H1 (cell line): ENCODE measurements at regions not wholly inside any gene's neighbourhood (a gene's known extent, or its start where the extent isn't known, plus 50 kb on each side); places are given as distances from the start of the nearest gene placed in this dataset.

Source experiments
- EGR1 ChIP-seq: IDR thresholded peaks from 2 replicates; pipeline ENCODE4 v1.6.1; 2011; ENCODE audit warnings: low read depth, low read length, borderline replicate concordance
- EP300 ChIP-seq, 2 experiments: IDR thresholded peaks; 1 replicate in 1 of 2; 2 replicates in 1 of 2; pipeline ENCODE4 v1.6.1; 2011 to 2012; ENCODE audit warnings: low read depth in 2 of 2, low read length in 2 of 2, mild to moderate bottlenecking in 2 of 2, borderline replicate concordance in 1 of 2, inconsistent platforms in 1 of 2, moderate library complexity in 1 of 2
- EZH2 ChIP-seq: fragments of 200-600 bp; sonication (generic); IDR thresholded peaks from 2 replicates; pipeline ENCODE4 v1.7.1; 2012; ENCODE audit warnings: low read depth, mild to moderate bottlenecking, moderate library complexity, low read length, inconsistent platforms; ENCODE audit not compliant: severe bottlenecking
- POLR2A ChIP-seq, 2 experiments: IDR thresholded peaks; 1 replicate in 1 of 2; 2 replicates in 1 of 2; pipeline ENCODE4 v1.6.1; 2011; ENCODE audit warnings: low read depth in 2 of 2, low read length in 2 of 2, mild to moderate bottlenecking in 2 of 2; ENCODE audit errors: control extremely low read depth in 1 of 2
- POLR2AphosphoS5 ChIP-seq: IDR thresholded peaks from 2 replicates; pipeline ENCODE4 v1.6.1; 2011; ENCODE audit warnings: low read depth, low read length
- RNF2 ChIP-seq: fragments of 200-900, 300-1000 bp; sonication (generic); IDR thresholded peaks from 2 replicates; pipeline ENCODE4 v1.7.1; 2016; ENCODE audit warnings: borderline replicate concordance, low read depth, mild to moderate bottlenecking, antibody characterized with exemption, low read length; ENCODE audit not compliant: poor library complexity, severe bottlenecking; ENCODE audit errors: missing control alignments
- TEAD4 ChIP-seq: IDR thresholded peaks from 2 replicates; pipeline ENCODE4 v1.6.1; 2012; ENCODE audit warnings: low read depth, low read length, inconsistent platforms, mixed read lengths
- ZNF274 ChIP-seq: IDR thresholded peaks from 2 replicates; pipeline ENCODE4 v1.7.0; 2012; ENCODE audit warnings: low read length, borderline replicate concordance; ENCODE audit errors: extremely low read depth

DNA sequence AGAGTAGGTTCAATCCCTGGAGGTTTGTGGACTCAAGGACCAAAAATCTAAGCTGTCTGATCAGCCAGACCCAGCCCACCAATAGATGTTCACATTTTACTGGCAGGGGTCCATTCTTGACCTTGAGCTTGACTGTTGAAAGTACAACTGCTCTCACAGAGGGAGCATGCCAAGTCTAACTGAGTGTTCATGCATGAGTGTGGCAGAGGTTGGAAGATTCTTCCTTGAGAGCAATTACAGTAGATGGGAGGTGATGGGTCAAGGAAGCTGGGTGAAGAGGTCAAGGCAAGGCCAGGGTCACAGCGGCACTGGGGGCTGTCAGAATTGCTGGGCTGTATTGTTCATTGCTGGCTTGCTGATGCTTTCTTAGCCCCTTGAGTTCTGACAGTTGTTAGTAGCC, 202.8 kb upstream of the SVIL start:
- TF ChIP-seq ZNF274 (no peak), POLR2A (IDR thresholded peaks at IDR 0.05; ENCODE audit: control extremely low read depth in 1 of 2, low read depth in 2 of 2, low read length in 2 of 2) (no peak), EGR1 (no peak), EP300 (IDR thresholded peaks at IDR 0.05; ENCODE audit: borderline replicate concordance in 1 of 2, low read depth in 2 of 2, low read length in 2 of 2) (no peak), POLR2AphosphoS5 (no peak), RNF2 (no peak), TEAD4 (no peak), EZH2 (no peak)
